ENCODE measurements at regions not wholly inside any gene's neighbourhood (a gene's known extent, or its start where the extent isn't known, plus 50 kb on each side); places are given as distances from the start of the nearest gene placed in this dataset.

DNA sequence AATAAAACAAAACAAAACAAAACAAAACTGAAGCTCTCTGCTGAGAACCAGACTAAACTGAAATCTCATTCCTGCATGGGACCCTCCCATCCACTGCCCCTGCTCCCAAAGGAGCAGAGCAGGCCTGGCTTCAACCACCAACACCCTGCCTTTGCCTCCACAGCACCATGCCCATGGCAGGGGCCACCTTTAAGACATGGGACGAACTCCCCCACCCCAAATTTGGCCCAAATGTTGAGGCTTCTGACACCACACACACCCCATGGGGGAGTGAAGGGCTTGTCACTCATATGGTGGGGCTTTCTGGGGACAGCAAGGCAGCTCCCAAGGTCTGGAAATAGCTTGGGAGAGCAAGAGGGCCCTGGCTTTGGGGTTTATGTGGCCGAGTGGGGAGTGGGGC, 177.2 kb downstream of the KIF26A start:
- H3K4me3 Mint-ChIP-seq, result no peak overlapping the region
- Histone ChIP-seq H3K4me3 (ENCODE audit: low read length) (no peak overlapping the region), H3K27ac (ENCODE audit: low read length) (no peak overlapping the region), H3K36me3 (ENCODE audit: control insufficient read depth, insufficient read depth, low read length) (no peaks in the 10 kb centered on the region), H3K27me3 (ENCODE audit: control insufficient read depth, insufficient read depth, low read length) (no peaks in the 10 kb centered on the region), H3K9me3 (ENCODE audit: control insufficient read depth, insufficient read depth, low read length) (no peaks in the 10 kb centered on the region), H3K4me1 (ENCODE audit: control insufficient read depth, insufficient read depth, low read length) (no peaks in the 10 kb centered on the region)
- 98% methylated on average over 2 of the region's 2 CpGs for WGBS (ENCODE audit: insufficient coverage)
- intact Hi-C loops (cut with micrococcal nuclease), result no loop called here
- H3K27me3 Mint-ChIP-seq (ENCODE audit: low read depth in 2 of 2), result peaks cover 0 to 9% of the 10 kb centered on the region in 2 donors
- H3K9me3 Mint-ChIP-seq, result peaks cover 0 to 2% of the 10 kb centered on the region in 2 donors
- TF ChIP-seq, protein P1, sequence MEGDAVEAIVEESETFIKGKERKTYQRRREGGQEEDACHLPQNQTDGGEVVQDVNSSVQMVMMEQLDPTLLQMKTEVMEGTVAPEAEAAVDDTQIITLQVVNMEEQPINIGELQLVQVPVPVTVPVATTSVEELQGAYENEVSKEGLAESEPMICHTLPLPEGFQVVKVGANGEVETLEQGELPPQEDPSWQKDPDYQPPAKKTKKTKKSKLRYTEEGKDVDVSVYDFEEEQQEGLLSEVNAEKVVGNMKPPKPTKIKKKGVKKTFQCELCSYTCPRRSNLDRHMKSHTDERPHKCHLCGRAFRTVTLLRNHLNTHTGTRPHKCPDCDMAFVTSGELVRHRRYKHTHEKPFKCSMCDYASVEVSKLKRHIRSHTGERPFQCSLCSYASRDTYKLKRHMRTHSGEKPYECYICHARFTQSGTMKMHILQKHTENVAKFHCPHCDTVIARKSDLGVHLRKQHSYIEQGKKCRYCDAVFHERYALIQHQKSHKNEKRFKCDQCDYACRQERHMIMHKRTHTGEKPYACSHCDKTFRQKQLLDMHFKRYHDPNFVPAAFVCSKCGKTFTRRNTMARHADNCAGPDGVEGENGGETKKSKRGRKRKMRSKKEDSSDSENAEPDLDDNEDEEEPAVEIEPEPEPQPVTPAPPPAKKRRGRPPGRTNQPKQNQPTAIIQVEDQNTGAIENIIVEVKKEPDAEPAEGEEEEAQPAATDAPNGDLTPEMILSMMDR (IDR thresholded peaks at IDR 0.05), result no peak
- H3K4me1 Mint-ChIP-seq, result no peaks in the 10 kb centered on the region
- DNase-seq (no peak), ATAC-seq (no peak)
- H3K36me3 Mint-ChIP-seq, result no peaks in the 10 kb centered on the region
- no peak overlapping the region for H3K27ac Mint-ChIP-seq

DNA sequence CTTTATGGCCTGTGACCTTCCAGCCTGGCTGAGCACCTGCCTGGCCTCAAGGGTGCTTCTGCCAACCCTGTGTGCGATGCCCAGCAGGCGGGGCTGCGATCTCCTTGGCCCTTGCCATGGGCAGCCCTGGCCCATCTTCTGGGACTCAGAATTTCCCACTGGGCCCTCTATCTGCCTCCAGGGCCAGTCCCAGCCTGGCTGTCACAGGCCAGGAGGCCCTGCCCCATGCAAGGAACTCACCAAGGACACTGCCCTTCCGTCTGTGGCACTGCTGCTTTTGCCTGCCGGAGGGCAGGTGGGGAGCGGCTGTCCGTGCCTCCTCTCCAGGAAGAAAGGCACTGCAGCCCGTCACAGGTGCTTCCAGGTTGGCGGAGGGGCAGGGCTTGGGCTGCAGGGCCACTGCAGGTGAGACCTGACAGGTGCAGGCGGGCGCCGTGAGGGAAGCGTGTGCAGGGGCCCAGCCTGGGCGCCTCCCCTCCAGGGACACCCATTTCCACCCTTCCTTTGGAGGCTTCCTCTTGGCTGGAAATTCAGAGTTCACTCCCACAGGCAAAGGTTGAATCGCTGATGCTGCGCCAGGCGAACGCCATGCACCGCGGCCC, 177.8 kb downstream of the KIF26A start:
- DNase-seq (no peak), ATAC-seq (no peak)
- no peaks in the 10 kb centered on the region for H3K27me3 ChIP-seq (ENCODE audit: control insufficient read depth, insufficient read depth, low read length)
- H3K27ac ChIP-seq (ENCODE audit: low read length), result no peak overlapping the region
- H3K9me3 ChIP-seq (ENCODE audit: control insufficient read depth, insufficient read depth, low read length), result no peaks in the 10 kb centered on the region
- intact Hi-C loops (cut with micrococcal nuclease), result no loop called here
- no peak overlapping the region for H3K27ac Mint-ChIP-seq
- H3K36me3 Mint-ChIP-seq, result no peaks in the 10 kb centered on the region
- H3K9me3 Mint-ChIP-seq, result peaks cover 0 to 2% of the 10 kb centered on the region in 2 donors
- no peaks in the 10 kb centered on the region for H3K4me1 ChIP-seq (ENCODE audit: control insufficient read depth, insufficient read depth, low read length)
- WGBS (ENCODE audit: insufficient coverage), result 86% methylated on average over 20 of the region's 20 CpGs
- peaks cover 2 to 9% of the 10 kb centered on the region in 2 donors for H3K27me3 Mint-ChIP-seq (ENCODE audit: low read depth in 2 of 2)
- TF ChIP-seq, protein P1 (IDR thresholded peaks at IDR 0.05), result no peak
- H3K4me3 Mint-ChIP-seq, result no peak overlapping the region
- H3K4me3 ChIP-seq (ENCODE audit: low read length), result no peak overlapping the region
- no peaks in the 10 kb centered on the region for H3K36me3 ChIP-seq (ENCODE audit: control insufficient read depth, insufficient read depth, low read length)
- no peaks in the 10 kb centered on the region for H3K4me1 Mint-ChIP-seq

- no peak for DNase-seq
- no peak overlapping the region for H3K27ac ChIP-seq (ENCODE audit: low read length)
- H3K36me3 Mint-ChIP-seq, result no peaks in the 10 kb centered on the region
- intact Hi-C loops (cut with micrococcal nuclease), result no loop called here
- no peaks in the 10 kb centered on the region for H3K9me3 ChIP-seq (ENCODE audit: control insufficient read depth, insufficient read depth, low read length)
- no peaks in the 10 kb centered on the region for H3K4me1 ChIP-seq (ENCODE audit: control insufficient read depth, insufficient read depth, low read length)
- 82% methylated on average over 12 of the region's 12 CpGs for WGBS (ENCODE audit: insufficient coverage)
- H3K36me3 ChIP-seq (ENCODE audit: control insufficient read depth, insufficient read depth, low read length), result no peaks in the 10 kb centered on the region
- H3K27me3 ChIP-seq (ENCODE audit: control insufficient read depth, insufficient read depth, low read length), result no peaks in the 10 kb centered on the region
- H3K4me1 Mint-ChIP-seq, result no peaks in the 10 kb centered on the region
- H3K27ac Mint-ChIP-seq, result no peak overlapping the region
- TF ChIP-seq, protein P1 (IDR thresholded peaks at IDR 0.05), result no peak
- no peaks in the 10 kb centered on the region for H3K9me3 Mint-ChIP-seq
- no peak overlapping the region for H3K4me3 Mint-ChIP-seq
- no peak for ATAC-seq
- peaks cover 4 to 9% of the 10 kb centered on the region in 2 donors for H3K27me3 Mint-ChIP-seq (ENCODE audit: low read depth in 2 of 2)
- H3K4me3 ChIP-seq (ENCODE audit: low read length), result no peak overlapping the region
These were observed 178.5 kb downstream of the KIF26A start for GRCh38 chr14:104316723-104317491.

DNA sequence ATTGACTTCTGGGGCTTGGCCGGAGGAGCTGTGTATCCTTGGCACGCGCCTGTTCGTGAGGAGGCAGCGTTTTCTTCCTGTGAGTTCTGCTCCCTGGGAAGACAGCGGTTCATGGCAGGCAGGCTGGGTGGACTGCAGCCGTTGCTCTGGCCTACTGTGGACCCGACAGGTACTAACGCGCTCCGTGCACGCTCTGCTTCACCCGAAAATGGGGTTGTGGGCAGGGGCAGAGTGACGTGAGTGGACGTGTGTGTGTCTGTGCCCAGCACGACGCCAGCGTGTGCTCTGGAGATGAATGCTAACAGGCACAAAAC, 179.1 kb downstream of the KIF26A start:
- H3K27me3 Mint-ChIP-seq (ENCODE audit: low read depth in 2 of 2), result peaks cover 3 to 5% of the 10 kb centered on the region in 2 donors
- TF ChIP-seq, protein P1 (IDR thresholded peaks at IDR 0.05), result no peak
- H3K36me3 Mint-ChIP-seq, result no peaks in the 10 kb centered on the region

More for the DNA sequence above, 179.1 kb downstream of the KIF26A start:
- Histone ChIP-seq H3K4me3 (ENCODE audit: low read length) (no peak overlapping the region), H3K27me3 (ENCODE audit: control insufficient read depth, insufficient read depth, low read length) (no peaks in the 10 kb centered on the region), H3K9me3 (ENCODE audit: control insufficient read depth, insufficient read depth, low read length) (no peaks in the 10 kb centered on the region), H3K4me1 (ENCODE audit: control insufficient read depth, insufficient read depth, low read length) (no peaks in the 10 kb centered on the region), H3K27ac (ENCODE audit: low read length) (no peak overlapping the region), H3K36me3 (ENCODE audit: control insufficient read depth, insufficient read depth, low read length) (no peaks in the 10 kb centered on the region)
- Mint-ChIP-seq H3K9me3 (no peaks in the 10 kb centered on the region), H3K4me3 (no peak overlapping the region), H3K4me1 (no peaks in the 10 kb centered on the region), H3K27ac (no peak overlapping the region)
- intact Hi-C loops (cut with micrococcal nuclease), result no loop called here
- ATAC-seq (no peak), DNase-seq (no peak)
- WGBS (ENCODE audit: insufficient coverage), result 90% methylated on average over 18 of the region's 18 CpGs
